AG04449 (cell line): ENCODE measurements at regions not wholly inside any gene's neighbourhood (a gene's known extent, or its start where the extent isn't known, plus 50 kb on each side); places are given as distances from the start of the nearest gene placed in this dataset.

Source experiments
- CTCF ChIA-PET: fragments of 350-600 bp; formaldehyde crosslinking; extraction: SDS; loops from one replicate; lab custom pipeline; 2021; ENCODE audit warnings: antibody characterized with exemption; lab: Yijun Ruan, JAX
- POLR2A ChIA-PET: fragments of 400-600, 350-600 bp; formaldehyde crosslinking; extraction: SDS; loops from one replicate; lab custom pipeline; 2020; ENCODE audit warnings: antibody characterized with exemption, inconsistent platforms; lab: Yijun Ruan, JAX
- DNase-seq: peaks from one replicate; pipeline ENCODE4 v3.0.0-alpha.2; 2010; ENCODE audit warnings: low read depth, low spot score
- H3K4me3 ChIP-seq: 2 replicates; pipeline ENCODE4 v1.5.1; 2011; ENCODE audit warnings: low read depth, mild to moderate bottlenecking, control low read depth, low read length
- CTCF ChIP-seq: IDR thresholded peaks from one replicate; pipeline ENCODE4 v1.5.1; 2011; ENCODE audit warnings: mild to moderate bottlenecking, moderate library complexity, low read length, control low read depth, inconsistent platforms; ENCODE audit not compliant: insufficient read depth; ENCODE audit errors: missing control alignments

DNA sequence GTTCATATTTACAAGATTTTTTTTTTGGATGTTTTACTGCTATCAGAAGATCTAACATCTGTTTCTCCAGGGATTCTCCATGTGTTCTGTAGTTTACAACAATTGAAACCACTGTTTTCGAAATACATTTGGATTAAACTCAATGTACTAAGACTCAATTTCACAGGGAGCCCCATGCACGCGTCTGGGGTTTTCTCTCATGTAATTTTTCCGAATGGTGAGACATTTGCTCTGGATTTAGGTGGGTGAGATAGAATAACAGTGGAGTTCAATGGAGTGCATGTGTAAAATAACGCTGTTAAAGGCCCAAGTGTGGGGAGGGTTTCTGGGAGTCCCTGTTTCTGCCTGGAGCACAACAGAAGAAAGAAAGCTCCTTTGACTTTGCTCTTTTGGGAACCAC lies 330.3 kb downstream of the TSHZ3 start:
- H3K4me3 ChIP-seq = no peak overlapping the region
- POLR2A ChIA-PET = no interaction called here
- no peak for DNase-seq
- TF ChIP-seq CTCF = no peak
- CTCF ChIA-PET = no interaction called here

DNA sequence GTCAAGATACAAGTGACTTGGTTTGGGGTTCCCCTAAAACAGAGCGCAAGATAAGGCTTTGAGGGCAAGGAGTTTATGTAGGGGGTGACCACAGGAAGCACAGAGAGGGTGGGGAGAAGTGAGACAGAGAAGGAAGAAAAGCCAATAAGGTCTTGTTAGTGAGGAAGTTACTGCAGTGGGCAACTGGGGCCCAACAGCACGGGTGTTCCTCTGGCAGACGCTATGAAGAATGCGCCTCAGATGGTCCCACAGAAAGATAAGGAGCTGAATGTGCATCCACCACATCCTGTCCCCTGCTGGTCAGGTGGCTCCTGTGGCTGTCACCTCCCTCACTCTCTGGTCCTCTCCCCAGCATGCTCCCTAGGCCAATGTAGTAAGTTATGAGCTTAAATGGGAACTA lies 333.5 kb downstream of the TSHZ3 start:
- no peak for DNase-seq
- ChIA-PET CTCF (no interaction called here), POLR2A (no interaction called here)
- H3K4me3 ChIP-seq = no peak overlapping the region
- no peak for TF ChIP-seq CTCF

- CTCF ChIA-PET = no interaction called here
- DNase-seq = no peak
- no peak for TF ChIP-seq CTCF
- H3K4me3 ChIP-seq = no peak overlapping the region
- POLR2A ChIA-PET = no interaction called here
Measured at GRCh38 chr19:31014668-31015067, 334.6 kb downstream of the TSHZ3 start.

- ChIA-PET CTCF (no interaction called here), POLR2A (no interaction called here)
Measured at GRCh38 chr19:31013384-31014020, 335.7 kb downstream of the TSHZ3 start.

GRCh38 chr19:31002518-31003244 lies 346.6 kb downstream of the TSHZ3 start:
- POLR2A ChIA-PET = no interaction called here
- CTCF ChIA-PET = interaction anchor here (0.9 kb wide), 1 partner anchor 1222 kb away, joined by 3 read pairs; no protein-coding TSS in a partner anchor
- H3K4me3 ChIP-seq = no peak overlapping the region
- no peak for DNase-seq
- TF ChIP-seq CTCF = no peak

More at GRCh38 chr19:31013384-31014020, 335.7 kb downstream of the TSHZ3 start:
- no peak overlapping the region for H3K4me3 ChIP-seq
- no peak for TF ChIP-seq CTCF
- no peak for DNase-seq

DNA sequence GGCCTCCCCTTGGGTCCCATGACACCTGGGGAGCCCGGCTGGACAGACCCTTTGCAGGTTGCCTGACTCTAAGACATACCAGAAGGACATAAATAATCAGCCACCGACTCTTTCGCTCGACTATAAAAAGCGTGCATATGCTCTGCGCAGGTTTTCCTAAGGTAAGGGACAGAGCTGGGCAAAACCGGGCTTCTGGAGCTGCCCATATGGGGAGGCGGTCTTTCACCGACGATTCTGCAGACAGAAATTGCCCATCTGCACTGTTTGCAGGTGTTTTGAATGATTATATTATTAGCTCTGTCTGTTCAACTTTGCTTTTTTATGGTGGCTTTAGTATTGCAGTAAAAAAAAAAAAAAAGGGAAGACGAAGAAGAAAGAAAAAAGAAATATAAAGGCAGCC lies 347.2 kb downstream of the TSHZ3 start:
- ChIA-PET POLR2A (no interaction called here), CTCF (interaction anchor here (0.9 kb wide), 1 partner anchor 1222 kb away, joined by 3 read pairs; no protein-coding TSS in a partner anchor)
- DNase-seq = no peak
- H3K4me3 ChIP-seq = no peak overlapping the region
- TF ChIP-seq CTCF = no peak
